K562 (cell line): ENCODE measurements at regions not wholly inside any gene's neighbourhood (a gene's known extent, or its start where the extent isn't known, plus 50 kb on each side); places are given as distances from the start of the nearest gene placed in this dataset.

Experiments used
- ATAC-seq: fragments of 200-7000 bp; cut with Tn5 transposase; 3 replicates; pipeline ENCODE4 v1.9.1; 2020; ENCODE audit warnings: moderate library complexity
- BruUV-seq: library from RNA; stranded (reverse); fragments of 400-500 nt; replicated peaks from 2 replicates; lab custom pipeline; 2021; lab: Mats Ljungman, UMichigan
- CTCF ChIA-PET: fragments of 300-600 bp; formaldehyde crosslinking; extraction: SDS; loops from one replicate; lab custom pipeline; 2021; ENCODE audit warnings: low intra/inter-chr PET ratio; lab: Yijun Ruan, JAX
- POLR2A ChIA-PET: fragments of 300-600, 350-650 bp; sonication (Branson Sonifier 250); formaldehyde crosslinking; extraction: SDS; loops from one replicate; lab custom pipeline; 2021; ENCODE audit warnings: antibody characterized with exemption, inconsistent platforms; lab: Yijun Ruan, JAX
- DNase-seq, 4 experiments: peaks; one replicate each; pipeline versions ENCODE4 v3.0.0 to v3.0.0-alpha.2; 2011 to 2018; ENCODE audit warnings: low spot score in 3 of 4, mixed read lengths in 3 of 4; ENCODE audit errors: extremely low read depth in 1 of 4
- FAIRE-seq: peaks from 2 replicates; lab custom pipeline; 2011; peaks lifted over from hg19 to GRCh38; lab: Jason Lieb, UNC
- H2AFZ ChIP-seq: 2 replicates; pipeline ENCODE4 v1.6.0; 2011; ENCODE audit warnings: low read depth, low read length, control low read depth, inconsistent platforms
- H3K27ac ChIP-seq: fragments of 200-600 bp; 3 replicates; pipeline ENCODE4 v1.8.0; 2011; ENCODE audit warnings: low read depth, mild to moderate bottlenecking, control low read depth, inconsistent platforms, low read length, moderate library complexity, mixed read lengths; ENCODE audit errors: extremely low read depth
- H3K27me3 ChIP-seq, 2 experiments: fragments of 300-600 bp in 1 of 2; 2 replicates in 1 of 2; 3 replicates in 1 of 2; pipeline versions ENCODE4 v1.6.0 to v1.8.0; 2011; ENCODE audit warnings: inconsistent platforms in 2 of 2, low read length in 2 of 2, mild to moderate bottlenecking in 1 of 2, mixed read lengths in 1 of 2, moderate library complexity in 1 of 2; ENCODE audit not compliant: control insufficient read depth in 2 of 2, insufficient read depth in 2 of 2
- H3K36me3 ChIP-seq: fragments of 300-600 bp; 3 replicates; pipeline ENCODE4 v1.8.0; 2011; ENCODE audit warnings: mild to moderate bottlenecking, low read length, inconsistent platforms; ENCODE audit not compliant: control insufficient read depth, insufficient read depth
- H3K4me1 ChIP-seq, 2 experiments: fragments of 200-600 bp in 1 of 2; replicated peaks in 1 of 2; 2 replicates in 1 of 2; 3 replicates in 1 of 2; pipeline versions ENCODE4 v1.5.1 to v1.8.0; 2011; ENCODE audit warnings: inconsistent platforms in 2 of 2, low read length in 2 of 2, mild to moderate bottlenecking in 1 of 2, mixed read lengths in 1 of 2, moderate library complexity in 1 of 2; ENCODE audit not compliant: control insufficient read depth in 2 of 2, insufficient read depth in 2 of 2
- H3K4me2 ChIP-seq: 2 replicates; pipeline ENCODE4 v1.6.1; 2011; ENCODE audit warnings: low read length, control low read depth, inconsistent platforms, mixed read lengths; ENCODE audit not compliant: insufficient read depth
- H3K4me3 ChIP-seq: fragments of 200-600 bp; sonication (generic), shearing (Covaris generic); 2 replicates; pipeline ENCODE4 v1.5.1; 2016; ENCODE audit warnings: control low read depth, inconsistent platforms
- H3K79me2 ChIP-seq: fragments of 200-600 bp; 3 replicates; pipeline ENCODE4 v1.8.0; 2011; ENCODE audit warnings: low read length, inconsistent platforms; ENCODE audit not compliant: control insufficient read depth, insufficient read depth
- H3K9ac ChIP-seq, 2 experiments: 2 replicates each; pipeline versions ENCODE4 v1.6.0 to v1.6.1; 2011; ENCODE audit warnings: low read depth in 2 of 2, low read length in 2 of 2, control low read depth in 1 of 2, inconsistent platforms in 1 of 2, mild to moderate bottlenecking in 1 of 2, mixed read lengths in 1 of 2; ENCODE audit not compliant: insufficient read depth in 1 of 2
- H3K9me1 ChIP-seq: one replicate; pipeline ENCODE4 v1.6.0; 2011; ENCODE audit warnings: inconsistent platforms, mild to moderate bottlenecking, low read length, moderate library complexity; ENCODE audit not compliant: control insufficient read depth, insufficient read depth
- H3K9me3 ChIP-seq: replicated peaks from 2 replicates; pipeline ENCODE4 v1.5.1; 2011; ENCODE audit warnings: low read depth, low read length, inconsistent platforms; ENCODE audit not compliant: control insufficient read depth, insufficient read depth
- H4K20me1 ChIP-seq: replicated peaks from 2 replicates; pipeline ENCODE4 v1.6.1; 2011; ENCODE audit warnings: low read length, inconsistent platforms, mixed read lengths; ENCODE audit not compliant: control insufficient read depth, insufficient read depth
- DPF2 ChIP-seq: fragments of 450-650 bp; IDR thresholded peaks from 2 replicates; pipeline ENCODE4 v1.6.1; 2016
- EP400 ChIP-seq: fragments of 450-650 bp; IDR thresholded peaks from 2 replicates; pipeline ENCODE4 v1.6.1; 2017; ENCODE audit warnings: antibody characterized with exemption, mild to moderate bottlenecking, moderate library complexity
- LEF1 ChIP-seq: fragments of 450-650 bp; IDR thresholded peaks from 2 replicates; pipeline ENCODE4 v1.6.1; 2016; ENCODE audit warnings: mild to moderate bottlenecking
- NEUROD1 ChIP-seq: fragments of 150-350 bp; IDR thresholded peaks from 2 replicates; pipeline ENCODE4 v1.6.1; 2014; ENCODE audit warnings: borderline replicate concordance, low read length, low read depth; ENCODE audit not compliant: partially characterized antibody
- NFIX ChIP-seq: fragments of 250-450 bp; sonication (Bioruptor Pico); IDR thresholded peaks from 2 replicates; pipeline ENCODE4 v1.4.0; 2020; ENCODE audit warnings: low read depth, mild to moderate bottlenecking, moderate library complexity
- POLR2B ChIP-seq: fragments of 450-650 bp; IDR thresholded peaks from 2 replicates; pipeline ENCODE4 v1.6.1; 2018; ENCODE audit warnings: low read depth; ENCODE audit not compliant: partially characterized antibody
- SMAD2 ChIP-seq: fragments of 150-350 bp; IDR thresholded peaks from 2 replicates; pipeline ENCODE4 v1.6.1; 2014; ENCODE audit warnings: low read depth, mild to moderate bottlenecking, low read length
- YBX1 ChIP-seq: fragments of 450-650 bp; IDR thresholded peaks from 2 replicates; pipeline ENCODE4 v1.7.1; 2016; ENCODE audit warnings: mild to moderate bottlenecking
- ZNF830 ChIP-seq: fragments of 250-450 bp; sonication (Bioruptor Pico); IDR thresholded peaks from 2 replicates; pipeline ENCODE4 v1.5.0; 2021; ENCODE audit warnings: mild to moderate bottlenecking
- WGBS: fragments of 100-300 bp; shearing (Covaris generic); methylation state at CpG from one replicate; pipeline ENCODE4 v1.1.6; 2016; ENCODE audit warnings: low coverage, mixed read lengths; ENCODE audit not compliant: insufficient coverage; ENCODE audit errors: missing lambda C conversion rate; 5-methylcytosine and 5-hydroxymethylcytosine counted together
- in situ Hi-C: fragments of 300-500 bp; cut with MboI; formaldehyde crosslinking; loops from 4 replicates; pipeline ENCODE4 v1.15.0; 2018; ENCODE audit warnings: inconsistent platforms, mixed read lengths
- intact Hi-C: fragments of 100-400 bp; cut with micrococcal nuclease; formaldehyde crosslinking; loops from 2 replicates; pipeline ENCODE4 v1.14.2; 2022
- TF ChIP-seq, protein P1 (sequence below): IDR thresholded peaks from 2 replicates; pipeline ENCODE4 v1.6.1; 2011; ENCODE audit warnings: borderline replicate concordance, low read depth, mild to moderate bottlenecking, moderate library complexity, low read length; ENCODE audit not compliant: insufficient read depth, poor library complexity, severe bottlenecking
- TF ChIP-seq, protein P2 (sequence below): fragments of 250-450 bp; sonication (Bioruptor Pico); IDR thresholded peaks from 2 replicates; pipeline ENCODE4 v1.6.1; 2021; ENCODE audit warnings: mild to moderate bottlenecking
- TF ChIP-seq, protein P3 (sequence below): conservative IDR thresholded peaks from 2 replicates; pipeline ENCODE4 v1.6.1; 2011; ENCODE audit warnings: low read depth, mild to moderate bottlenecking, low read length; ENCODE audit not compliant: control insufficient read depth
- TF ChIP-seq, protein P4 (sequence below): sonication (generic); formaldehyde crosslinking; IDR thresholded peaks from 2 replicates; pipeline ENCODE4 v1.8.1; 2023; ENCODE audit warnings: mild to moderate bottlenecking, missing genetic modification reagents
- TF ChIP-seq, protein P5 (sequence below): fragments of 250-450 bp; sonication (Bioruptor Pico); IDR thresholded peaks from 2 replicates; pipeline ENCODE4 v1.8.0; 2021; ENCODE audit warnings: borderline replicate concordance, mild to moderate bottlenecking, moderate library complexity; ENCODE audit not compliant: poor library complexity, severe bottlenecking

DNA sequence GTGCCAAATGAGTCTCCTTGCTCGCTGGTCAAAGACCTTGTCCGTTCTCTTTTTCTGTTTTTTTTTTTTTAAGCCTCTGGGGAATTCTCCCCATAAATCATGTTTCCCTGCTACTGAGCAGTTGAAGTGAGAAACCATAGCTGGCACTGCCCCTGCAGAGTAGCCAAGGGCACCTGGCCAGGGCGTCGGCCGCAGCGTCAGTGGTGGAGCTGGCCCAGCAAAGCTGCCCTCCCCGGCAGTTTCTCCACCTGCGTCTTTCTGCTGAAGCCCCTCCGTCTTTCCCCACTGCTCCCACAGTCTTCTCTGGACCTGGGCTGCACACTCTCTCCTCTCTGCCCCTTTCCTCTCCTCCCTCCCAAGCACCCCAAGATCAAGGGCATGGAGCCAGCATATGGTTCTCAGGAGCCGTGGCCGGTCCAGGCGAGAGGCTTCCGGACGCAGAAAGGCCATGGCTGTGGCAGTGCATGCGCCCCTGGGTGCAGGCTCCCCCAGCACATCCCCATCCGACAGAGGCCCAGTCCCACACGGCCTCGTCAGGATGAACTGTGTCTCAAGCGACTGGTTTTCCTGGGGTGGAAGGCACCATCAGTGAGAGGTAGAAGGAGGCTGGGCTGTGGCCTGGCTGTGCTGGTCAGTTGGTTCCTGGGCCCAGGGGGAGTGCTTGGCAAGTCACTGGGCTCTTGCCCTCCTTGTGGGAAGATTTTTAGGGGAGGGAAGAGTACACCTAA lies 218.1 kb downstream of the ERMARD start:
- no peak for DNase-seq
- Histone ChIP-seq H3K9ac (no peak overlapping the region), H3K36me3 (no peaks in the 10 kb centered on the region), H3K9me1 (no peaks in the 10 kb centered on the region), H3K4me2 (no peak overlapping the region), H3K4me1 (no peaks in the 10 kb centered on the region; a peak in 1 of 5 replicates), H4K20me1 (peaks cover 6% of the 10 kb centered on the region; the same call in 1 of the 2 replicates), H2AFZ (no peak overlapping the region), H3K9me3 (no peaks in the 10 kb centered on the region), H3K27ac (no peak overlapping the region), H3K79me2 (no peaks in the 10 kb centered on the region), H3K4me3 (no peak overlapping the region), H3K27me3 (peaks cover 0 to 52% of the 10 kb centered on the region in 2 experiments; a peak in 2 of 5 replicates)
- CTCF ChIA-PET = no interaction called here
- POLR2A ChIA-PET = interaction anchor here (0.7 to 1.4 kb wide), 2 partner anchors 11 to 24 kb away, joined by 3 read pairs; no protein-coding TSS in a partner anchor
- no peak for ATAC-seq
- in situ Hi-C loops = no loop called here
- no TSS peak for BruUV-seq
- TF ChIP-seq, protein P1, sequence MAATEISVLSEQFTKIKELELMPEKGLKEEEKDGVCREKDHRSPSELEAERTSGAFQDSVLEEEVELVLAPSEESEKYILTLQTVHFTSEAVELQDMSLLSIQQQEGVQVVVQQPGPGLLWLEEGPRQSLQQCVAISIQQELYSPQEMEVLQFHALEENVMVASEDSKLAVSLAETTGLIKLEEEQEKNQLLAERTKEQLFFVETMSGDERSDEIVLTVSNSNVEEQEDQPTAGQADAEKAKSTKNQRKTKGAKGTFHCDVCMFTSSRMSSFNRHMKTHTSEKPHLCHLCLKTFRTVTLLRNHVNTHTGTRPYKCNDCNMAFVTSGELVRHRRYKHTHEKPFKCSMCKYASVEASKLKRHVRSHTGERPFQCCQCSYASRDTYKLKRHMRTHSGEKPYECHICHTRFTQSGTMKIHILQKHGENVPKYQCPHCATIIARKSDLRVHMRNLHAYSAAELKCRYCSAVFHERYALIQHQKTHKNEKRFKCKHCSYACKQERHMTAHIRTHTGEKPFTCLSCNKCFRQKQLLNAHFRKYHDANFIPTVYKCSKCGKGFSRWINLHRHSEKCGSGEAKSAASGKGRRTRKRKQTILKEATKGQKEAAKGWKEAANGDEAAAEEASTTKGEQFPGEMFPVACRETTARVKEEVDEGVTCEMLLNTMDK = no peak
- TF ChIP-seq, protein P2, sequence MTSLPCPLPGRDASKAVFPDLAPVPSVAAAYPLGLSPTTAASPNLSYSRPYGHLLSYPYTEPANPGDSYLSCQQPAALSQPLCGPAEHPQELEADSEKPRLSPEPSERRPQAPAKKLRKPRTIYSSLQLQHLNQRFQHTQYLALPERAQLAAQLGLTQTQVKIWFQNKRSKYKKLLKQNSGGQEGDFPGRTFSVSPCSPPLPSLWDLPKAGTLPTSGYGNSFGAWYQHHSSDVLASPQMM (CRISPR knock-in tag) = no peak
- TF ChIP-seq ZNF830 (CRISPR knock-in tag) = no peak
- TF ChIP-seq, protein P3, sequence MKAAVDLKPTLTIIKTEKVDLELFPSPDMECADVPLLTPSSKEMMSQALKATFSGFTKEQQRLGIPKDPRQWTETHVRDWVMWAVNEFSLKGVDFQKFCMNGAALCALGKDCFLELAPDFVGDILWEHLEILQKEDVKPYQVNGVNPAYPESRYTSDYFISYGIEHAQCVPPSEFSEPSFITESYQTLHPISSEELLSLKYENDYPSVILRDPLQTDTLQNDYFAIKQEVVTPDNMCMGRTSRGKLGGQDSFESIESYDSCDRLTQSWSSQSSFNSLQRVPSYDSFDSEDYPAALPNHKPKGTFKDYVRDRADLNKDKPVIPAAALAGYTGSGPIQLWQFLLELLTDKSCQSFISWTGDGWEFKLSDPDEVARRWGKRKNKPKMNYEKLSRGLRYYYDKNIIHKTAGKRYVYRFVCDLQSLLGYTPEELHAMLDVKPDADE = no peak
- TF ChIP-seq, protein P4, sequence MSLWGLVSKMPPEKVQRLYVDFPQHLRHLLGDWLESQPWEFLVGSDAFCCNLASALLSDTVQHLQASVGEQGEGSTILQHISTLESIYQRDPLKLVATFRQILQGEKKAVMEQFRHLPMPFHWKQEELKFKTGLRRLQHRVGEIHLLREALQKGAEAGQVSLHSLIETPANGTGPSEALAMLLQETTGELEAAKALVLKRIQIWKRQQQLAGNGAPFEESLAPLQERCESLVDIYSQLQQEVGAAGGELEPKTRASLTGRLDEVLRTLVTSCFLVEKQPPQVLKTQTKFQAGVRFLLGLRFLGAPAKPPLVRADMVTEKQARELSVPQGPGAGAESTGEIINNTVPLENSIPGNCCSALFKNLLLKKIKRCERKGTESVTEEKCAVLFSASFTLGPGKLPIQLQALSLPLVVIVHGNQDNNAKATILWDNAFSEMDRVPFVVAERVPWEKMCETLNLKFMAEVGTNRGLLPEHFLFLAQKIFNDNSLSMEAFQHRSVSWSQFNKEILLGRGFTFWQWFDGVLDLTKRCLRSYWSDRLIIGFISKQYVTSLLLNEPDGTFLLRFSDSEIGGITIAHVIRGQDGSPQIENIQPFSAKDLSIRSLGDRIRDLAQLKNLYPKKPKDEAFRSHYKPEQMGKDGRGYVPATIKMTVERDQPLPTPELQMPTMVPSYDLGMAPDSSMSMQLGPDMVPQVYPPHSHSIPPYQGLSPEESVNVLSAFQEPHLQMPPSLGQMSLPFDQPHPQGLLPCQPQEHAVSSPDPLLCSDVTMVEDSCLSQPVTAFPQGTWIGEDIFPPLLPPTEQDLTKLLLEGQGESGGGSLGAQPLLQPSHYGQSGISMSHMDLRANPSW = no peak
- TF ChIP-seq EP400 = no peak
- no peak for TF ChIP-seq POLR2B
- no peak for TF ChIP-seq NFIX
- TF ChIP-seq SMAD2 = no peak
- no peak for TF ChIP-seq YBX1
- no peak for TF ChIP-seq DPF2
- TF ChIP-seq LEF1 = no peak
- no peak for TF ChIP-seq NEUROD1
- TF ChIP-seq, protein P5, sequence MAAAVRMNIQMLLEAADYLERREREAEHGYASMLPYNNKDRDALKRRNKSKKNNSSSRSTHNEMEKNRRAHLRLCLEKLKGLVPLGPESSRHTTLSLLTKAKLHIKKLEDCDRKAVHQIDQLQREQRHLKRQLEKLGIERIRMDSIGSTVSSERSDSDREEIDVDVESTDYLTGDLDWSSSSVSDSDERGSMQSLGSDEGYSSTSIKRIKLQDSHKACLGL (CRISPR knock-in tag) = no peak
- under 1% methylated on average over 19 of the region's 19 CpGs for WGBS
- intact Hi-C loops = no loop called here
- no peak for FAIRE-seq
